Stimulated activated CD4-positive, alpha-beta T cell treated with anti-CD3 and anti-CD28 coated beads, Interleukin-12 subunit alpha, Interleukin-12 subunit beta, amount 100 ng/mL, for 24 hours (primary cell): ENCODE measurements at regions not wholly inside any gene's neighbourhood (a gene's known extent, or its start where the extent isn't known, plus 50 kb on each side); places are given as distances from the start of the nearest gene placed in this dataset.

Source experiments
- DNase-seq, 2 experiments: peaks; one replicate each; pipeline ENCODE4 v3.0.0-alpha.2; 2020; ENCODE audit warnings: low read depth in 2 of 2

DNA sequence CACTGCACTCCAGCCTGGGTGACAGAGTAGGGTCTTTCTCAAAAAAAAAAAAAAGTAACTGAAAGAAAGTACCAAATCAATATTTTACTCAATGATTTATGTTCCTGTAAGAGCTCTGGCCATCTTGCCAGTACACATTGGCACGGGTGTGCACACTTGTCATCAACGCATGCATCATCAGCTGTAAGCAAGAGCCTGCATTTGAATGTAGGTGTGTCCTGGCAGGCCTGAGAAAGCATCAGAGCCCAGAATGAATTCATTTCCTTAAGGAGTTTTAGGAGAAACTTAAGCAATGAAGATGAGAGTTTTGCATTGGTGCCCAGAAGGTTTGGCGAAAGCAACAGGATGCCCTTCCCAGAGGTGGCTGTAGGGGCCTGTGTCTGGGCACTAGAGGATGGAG, 88.5 kb upstream of the FZD10 start:
- DNase-seq, result no peak

DNA sequence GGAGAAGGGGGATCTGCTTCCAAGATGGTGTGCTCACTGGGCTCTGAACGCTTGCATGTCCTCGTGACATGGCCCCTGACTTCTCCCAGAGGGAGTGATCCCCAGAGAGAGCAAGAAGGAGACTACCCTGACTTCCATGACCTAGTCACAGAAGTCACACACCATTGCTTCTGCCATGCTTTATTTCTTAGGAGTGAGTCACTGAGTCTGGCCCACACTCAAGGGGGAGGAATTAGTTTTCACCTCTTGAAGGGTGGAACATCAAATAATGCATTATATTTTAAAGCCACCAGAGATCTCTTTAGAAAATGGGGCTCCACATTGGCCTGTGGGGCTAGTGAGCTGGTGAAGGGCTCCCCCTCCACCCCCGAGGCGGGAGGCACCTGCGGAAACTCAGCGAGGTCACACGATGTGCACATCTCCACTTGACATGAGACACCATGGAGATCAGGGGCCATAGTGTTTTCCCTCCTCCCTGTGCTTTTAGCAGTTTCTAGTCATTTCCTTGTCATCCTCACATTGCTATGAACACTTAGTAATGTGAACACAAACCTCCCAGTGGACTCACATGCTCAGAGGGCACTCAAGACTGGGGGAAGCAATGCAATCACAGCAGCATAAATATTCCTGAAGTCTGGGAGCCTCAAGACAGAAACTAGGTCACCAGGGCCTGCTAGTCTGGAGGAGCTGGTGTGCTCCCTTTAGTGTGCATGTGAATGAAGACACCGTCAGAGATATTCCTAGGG, 87.4 kb upstream of the FZD10 start:
- DNase-seq, result no peak

DNA sequence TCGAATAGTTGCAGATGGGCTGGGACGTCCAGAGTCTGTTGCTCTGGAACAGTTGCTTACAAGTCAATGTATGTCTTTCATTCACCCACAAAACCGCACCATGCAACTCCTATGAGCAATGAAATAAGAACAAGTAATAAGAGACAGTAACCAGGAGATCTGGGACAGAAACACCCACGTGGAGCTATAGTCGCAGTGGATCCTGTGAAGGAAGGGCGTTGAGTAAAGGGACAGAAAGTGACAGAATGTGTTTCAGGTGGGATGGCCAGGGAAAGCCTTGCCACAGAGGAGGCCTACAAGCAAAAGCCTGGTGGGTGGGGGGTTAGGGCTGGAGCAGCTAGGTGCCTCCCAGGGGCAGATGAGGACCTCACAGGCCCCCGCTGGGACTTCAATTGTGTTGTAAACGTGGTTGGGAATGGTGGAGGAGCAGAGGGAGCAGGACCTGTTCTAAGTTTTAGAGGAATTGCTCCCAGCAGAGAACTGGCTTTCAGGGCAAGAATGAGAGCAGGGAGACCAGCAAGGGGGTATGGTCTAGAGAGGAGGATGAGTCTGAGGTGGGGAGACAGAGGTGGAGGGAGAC, 86.7 kb upstream of the FZD10 start:
- no peak for DNase-seq

DNA sequence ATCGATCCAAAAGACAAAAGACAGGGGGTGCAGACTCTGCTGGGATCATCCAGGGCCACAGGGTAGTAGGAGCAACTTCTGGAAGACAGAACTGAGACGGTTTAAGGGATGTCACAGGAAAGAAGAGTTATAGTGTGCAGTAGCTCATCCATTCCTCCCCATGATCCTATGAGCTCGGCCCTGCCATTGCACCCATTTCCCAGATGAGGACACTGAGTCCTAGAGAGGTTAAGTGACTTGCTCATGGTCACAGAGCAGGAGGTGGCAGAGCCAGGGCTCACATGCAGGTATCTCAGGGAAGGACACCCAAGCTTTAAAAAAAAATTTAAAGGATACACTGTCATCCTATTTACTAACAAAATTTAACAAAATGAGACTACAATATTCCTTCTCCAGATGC, 86.1 kb upstream of the FZD10 start:
- no peak for DNase-seq

DNA sequence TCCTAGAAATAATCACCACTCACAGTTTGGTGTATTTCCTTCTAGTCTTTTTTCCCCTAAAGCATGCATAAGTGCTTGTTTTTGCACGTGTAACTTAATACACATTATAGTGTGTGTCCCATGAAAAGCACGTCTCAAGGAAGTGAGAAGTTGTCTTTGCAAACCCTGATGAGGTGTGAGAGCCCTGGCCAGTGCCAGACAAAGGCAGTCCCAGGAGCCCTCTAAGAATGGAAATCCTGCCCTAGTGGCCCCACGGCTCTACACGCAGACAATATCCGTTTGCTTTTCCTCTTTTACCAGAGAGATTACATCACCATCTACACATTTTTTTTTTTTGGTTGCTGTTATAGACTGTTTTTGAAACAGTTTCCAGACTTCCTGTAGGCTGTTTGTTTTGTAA, 85.5 kb upstream of the FZD10 start:
- no peak for DNase-seq

DNA sequence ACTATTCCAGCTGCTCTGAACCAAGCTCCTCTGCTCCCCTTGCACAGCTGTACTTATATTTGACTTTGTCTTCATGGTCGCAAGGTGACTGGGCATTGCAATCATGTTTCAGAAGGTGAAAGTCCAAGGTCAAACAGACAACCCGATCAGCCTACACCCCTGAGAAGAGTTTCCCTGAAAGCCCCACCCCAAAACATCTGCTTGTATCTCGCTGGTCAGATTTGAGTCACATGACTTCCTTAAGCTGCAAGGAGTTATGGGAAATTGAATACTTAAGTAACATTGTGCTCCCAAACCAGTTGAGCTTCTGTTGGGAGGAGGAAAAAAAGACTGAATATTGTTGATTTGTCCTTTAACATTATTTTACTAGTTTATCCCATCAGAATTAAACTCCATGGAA, 83.4 kb upstream of the FZD10 start:
- DNase-seq, result no peak

DNA sequence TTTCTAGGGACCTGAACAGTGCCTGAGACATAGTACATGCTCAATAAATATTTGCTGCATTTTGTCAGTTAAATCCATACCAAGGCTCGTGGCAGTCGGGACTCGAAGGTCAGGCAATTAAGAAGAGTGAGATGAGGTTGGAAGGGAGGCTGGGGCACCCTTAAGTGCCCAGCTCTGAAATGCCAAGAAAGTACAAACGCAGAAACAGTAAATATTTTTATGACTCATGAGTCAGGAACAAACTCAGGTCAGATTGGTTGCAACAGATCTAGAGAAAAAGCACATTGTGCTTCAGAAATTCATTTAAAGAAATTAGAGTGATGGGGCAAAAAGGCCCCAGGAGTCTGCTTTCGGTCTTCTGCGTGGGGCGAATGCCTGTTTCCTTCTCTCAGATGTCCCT, 83.0 kb upstream of the FZD10 start:
- DNase-seq, result no peak

DNA sequence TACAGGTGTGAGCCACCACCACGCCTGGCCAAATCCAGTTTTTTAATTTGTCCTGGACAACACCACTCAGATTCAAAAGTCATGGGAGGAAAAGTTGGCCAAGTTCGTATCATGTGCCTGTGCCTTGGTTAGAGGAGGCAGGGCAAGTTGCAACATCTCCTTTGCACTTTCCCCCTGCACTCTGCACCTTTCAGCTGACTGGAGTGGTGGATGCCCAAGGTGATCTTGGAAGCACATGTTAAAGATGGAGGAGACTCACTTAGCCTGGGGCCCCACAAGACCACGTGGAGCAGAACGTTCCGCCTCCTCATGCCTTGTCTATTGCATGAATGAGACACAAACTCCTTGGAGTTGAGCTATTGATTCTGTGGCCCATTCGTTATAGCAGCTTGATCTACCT, 82.1 kb upstream of the FZD10 start:
- DNase-seq, result no peak

DNA sequence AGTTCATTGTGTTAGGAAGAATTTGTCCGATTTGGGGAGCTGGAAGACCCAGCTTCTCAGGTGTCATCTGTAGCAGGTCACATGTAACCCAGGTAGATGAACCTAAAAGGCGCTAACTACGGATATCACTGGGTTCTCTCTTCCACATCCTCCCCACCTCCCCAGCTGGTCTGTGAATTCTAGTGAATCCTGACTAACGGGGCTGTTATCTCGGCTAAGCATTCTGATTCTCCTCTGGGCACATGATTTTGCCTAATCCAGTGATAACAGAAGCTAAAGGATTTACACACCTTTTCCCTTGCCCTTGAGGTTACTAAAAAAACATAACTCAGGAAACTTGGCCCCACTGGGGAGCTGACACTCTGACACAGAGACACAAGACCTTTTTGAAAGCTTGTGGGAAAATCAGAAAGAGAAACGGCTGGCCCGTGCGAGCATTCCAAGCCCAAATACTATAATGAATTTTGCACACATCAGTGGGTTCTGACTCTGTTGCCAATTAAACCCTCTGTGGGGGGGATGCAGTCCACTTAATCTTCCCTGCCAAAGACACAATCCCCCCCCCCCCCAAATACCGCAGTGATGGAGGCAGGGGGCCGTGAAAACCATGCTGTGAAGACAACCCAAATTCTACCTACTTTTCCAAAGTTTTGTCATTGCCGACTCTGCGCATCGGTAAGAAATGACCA, 81.0 kb upstream of the FZD10 start:
- no peak for DNase-seq

DNA sequence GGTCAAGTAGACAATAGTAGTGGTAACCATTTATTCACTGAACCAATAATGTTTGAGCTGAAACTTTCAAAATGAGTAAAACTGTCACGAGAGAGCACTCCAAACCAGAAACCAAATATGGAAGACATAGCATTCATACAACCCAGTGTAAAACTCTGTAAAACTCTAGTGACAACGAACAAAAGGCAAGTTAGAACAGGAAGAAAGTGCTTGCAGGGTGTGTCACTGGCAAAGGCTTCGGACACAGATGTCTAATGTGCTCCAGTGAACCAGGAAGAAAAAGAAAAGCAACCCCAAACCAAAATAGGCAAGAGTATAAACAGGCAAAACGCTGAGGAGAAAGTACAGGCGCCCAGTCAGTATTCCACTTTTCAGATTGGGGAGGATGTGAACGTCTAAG, 79.3 kb upstream of the FZD10 start:
- no peak for DNase-seq

DNA sequence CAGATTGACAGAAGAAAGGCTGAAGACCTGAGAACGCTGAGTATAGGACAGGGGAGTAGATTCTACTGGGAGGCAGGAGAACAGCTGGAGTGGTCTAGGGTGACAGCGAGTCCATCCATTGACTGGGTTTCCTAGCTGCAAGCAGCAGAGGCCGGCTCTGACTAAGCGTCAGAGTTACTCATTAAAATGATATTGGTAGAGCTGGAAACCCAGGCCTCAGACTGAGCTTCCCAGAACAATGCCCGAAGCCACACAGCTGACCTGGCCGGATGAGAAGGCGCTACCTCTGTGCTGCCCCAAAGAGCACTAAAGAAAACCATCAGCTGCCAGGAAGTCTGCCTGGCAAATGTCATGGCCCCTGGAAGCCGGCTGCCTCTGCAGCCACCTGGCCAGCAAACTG, 78.5 kb upstream of the FZD10 start:
- DNase-seq, result no peak

DNA sequence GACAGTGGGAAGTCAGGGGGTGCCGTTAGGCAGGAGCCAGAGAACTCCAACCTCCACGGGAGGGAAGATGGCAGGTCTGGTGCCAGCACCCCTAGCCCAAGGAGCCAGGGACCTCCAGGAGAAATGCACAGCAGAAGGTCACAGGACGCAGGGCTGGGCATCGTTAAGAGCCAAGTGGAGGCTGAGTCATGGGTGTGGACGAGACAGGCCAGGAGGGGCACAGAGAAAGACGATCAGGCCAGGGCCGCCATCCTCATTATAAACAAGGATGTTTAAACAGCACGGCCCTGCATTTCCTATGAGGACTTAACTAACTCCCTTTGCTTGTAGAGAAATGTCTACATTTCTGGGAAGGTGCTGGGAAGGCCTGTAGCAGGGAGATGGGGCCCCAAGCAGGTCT, 77.9 kb upstream of the FZD10 start:
- no peak for DNase-seq

DNA sequence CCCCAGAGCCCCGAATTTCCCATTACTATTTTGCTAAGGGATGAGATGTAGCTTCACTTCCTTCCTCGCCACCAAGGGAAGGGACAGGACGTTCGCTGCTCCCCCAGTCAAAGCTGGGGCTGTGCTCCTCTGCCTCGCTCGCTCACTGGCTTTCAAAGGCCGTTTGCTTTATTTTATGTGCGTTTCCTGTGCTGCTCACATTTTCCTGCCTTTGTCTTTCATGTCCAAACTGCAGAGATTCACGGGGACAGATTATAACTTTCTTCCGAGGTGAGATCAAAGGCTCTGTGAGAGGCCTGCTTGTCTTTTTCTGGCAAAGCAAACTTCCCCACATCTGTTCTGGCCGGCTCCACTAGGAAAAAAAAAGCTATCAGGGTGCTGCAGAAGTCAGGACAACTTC, 76.0 kb upstream of the FZD10 start:
- no peak for DNase-seq

DNA sequence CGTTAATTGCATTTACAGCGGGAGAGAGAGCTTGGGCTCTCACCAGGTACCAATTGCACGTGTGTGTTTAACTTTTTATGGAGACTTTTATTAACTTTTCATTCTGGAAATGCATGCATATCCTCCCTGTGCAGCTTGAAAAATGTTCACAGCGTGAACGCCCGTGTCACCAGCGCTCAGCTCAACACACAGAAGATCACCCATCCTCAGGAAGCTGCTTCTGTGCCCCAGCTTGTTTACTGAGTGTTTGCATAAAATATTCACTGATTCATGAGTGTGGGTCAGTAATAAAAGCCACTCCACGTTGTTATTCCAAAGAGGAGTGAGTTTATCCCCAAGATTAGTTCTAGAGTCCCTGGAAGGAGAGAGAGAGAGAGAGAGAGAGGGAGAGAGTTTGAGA, 75.5 kb upstream of the FZD10 start:
- DNase-seq, result no peak

DNA sequence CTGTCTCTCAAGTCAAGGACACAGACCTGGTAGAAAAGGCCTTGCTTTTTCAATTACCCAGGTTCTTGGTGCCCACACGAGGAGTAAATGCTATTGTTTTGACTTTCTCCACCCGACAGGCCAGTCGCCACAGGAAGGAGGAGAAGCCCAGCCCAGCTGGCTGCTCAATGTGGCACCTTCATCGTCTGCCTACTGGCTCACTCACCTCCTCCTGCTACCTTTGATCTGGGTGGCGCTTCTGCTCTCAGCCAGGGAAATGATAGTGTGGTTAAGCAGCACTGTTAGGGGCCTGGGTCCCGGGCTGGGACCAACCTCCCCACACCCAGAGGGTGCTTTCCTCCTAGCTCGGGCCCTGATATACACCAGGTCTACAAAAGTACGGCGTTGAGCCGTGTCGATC, 75.0 kb upstream of the FZD10 start:
- DNase-seq, result no peak

DNA sequence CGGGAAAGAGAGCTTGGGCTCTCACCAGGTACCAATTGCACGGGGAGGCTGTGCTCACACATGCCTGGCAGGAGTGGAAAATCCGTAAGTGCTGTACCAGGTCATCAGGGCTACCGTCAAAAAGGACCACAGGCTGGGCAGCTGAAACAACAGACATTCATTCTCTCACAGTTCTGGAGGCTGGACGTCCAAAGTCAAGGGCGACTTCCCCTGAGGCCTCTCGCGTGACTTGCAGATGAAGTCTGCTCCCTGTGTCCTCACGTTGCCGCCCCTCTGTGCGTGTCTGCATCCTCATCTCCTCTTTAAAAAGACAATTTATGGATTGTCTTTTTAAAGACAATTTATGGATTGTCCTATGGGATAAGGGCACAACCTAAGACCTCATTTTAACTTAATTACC, 73.8 kb upstream of the FZD10 start:
- DNase-seq, result no peak

DNA sequence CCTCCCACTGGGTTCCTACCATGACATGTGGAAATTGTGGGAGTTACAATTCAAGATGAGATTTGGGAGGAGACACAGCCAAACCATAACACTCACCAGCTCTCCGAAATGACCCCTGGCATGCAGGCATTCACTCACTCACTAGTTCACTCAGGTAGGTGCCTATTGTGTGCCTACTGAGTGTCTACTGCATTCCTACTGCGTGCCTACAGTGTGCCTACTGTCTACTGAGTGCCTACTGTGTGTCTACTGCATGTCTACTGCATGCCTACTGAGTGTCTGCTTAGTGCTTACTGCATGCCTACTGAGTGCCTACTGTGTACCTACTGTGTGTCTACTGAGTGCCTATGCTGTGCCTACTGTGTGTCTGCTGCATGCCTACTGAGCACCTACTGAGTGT, 71.7 kb upstream of the FZD10 start:
- DNase-seq, result no peak

DNA sequence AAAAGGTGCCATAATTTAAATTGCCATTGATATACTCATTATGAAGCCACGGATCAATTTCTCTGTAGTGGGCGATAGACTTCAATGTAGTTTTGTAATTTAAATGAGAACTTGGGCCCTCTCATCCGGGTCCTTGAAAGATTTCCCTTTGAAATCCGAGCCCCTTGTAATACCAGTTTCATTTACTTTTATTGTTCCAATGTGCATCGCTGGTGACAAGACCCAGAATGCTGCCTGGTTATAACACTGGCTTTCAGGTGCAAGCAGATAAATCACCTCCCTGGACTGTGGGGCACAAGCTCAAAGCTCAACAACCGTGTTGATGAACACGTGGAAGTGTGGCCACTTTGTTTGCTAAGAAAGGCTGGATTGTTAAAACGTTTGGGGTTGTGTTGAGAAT, 68.9 kb upstream of the FZD10 start:
- no peak for DNase-seq

DNA sequence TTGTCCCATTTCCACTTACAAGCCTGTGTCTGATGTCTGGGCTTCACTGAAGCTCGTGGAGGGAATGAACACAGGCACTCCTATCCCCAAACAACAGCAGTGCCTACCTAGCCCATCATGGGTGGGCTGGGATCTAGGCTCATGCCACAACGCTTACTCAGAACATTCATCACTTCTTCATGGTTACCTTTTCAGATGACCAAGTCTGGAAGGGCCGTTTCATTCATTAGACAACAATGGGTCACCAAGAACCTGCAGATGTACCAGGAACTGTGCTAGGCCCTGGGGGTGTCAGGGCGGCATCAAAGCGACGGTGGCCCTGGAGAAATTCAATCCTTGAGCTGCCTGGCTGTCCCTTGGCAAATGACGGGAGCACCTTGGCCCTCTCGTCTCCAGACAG, 64.9 kb upstream of the FZD10 start:
- no peak for DNase-seq

DNA sequence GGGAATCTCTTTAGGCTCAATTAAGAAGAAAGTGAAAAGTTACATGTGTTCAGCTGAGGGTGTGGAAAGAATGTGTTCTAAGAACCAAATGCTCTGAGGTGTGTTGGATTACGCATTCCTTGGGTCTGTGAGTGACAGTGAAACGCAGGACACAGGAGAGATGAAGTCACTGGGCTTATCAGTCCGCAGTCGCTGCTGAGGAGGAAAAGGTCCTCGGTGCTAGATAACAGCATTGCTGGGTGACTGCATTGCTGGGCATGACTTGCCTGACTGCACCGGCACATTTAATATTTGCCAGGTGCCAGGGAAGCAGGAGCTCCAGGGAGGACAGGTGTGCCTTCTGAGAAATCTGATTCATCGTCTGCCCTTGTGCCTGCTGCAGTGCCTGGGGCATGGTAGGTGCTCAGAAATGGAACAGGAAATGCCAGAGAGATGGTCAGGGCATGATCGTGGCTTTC, 64.4 kb upstream of the FZD10 start:
- DNase-seq, result no peak

DNA sequence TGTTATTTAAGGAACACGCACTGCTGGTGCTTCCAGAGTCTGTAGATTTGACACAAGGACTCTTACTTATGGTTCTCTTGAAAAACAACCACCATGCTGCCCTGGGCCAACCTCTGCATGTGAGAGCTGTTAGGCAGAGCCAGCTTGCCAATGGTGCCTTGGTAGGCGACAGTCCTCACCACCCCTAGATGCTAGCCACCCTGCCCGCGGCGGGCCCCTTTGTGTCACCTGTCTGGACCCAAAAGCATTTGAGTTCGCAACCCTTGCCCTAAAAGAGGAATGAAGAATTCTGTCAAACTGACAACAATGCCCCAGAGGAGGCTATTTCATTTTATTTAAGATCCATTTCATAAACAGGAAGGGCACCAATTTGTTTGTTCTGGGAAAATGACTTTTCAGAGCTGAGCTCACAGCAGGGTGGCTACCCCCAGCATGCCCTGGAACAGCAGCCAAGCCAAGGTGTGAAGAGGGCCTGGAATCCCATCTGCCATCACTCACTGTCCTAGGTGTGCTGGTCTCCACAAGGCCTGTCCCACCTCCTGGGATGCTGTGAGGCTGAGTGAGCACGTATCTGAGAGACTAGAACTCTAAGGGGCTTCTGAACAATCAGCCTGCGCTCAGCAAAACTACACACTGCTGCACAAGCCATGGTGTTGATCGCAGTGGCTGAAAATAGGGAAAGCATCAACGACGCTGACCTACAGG, 63.8 kb upstream of the FZD10 start:
- DNase-seq, result no peak

DNA sequence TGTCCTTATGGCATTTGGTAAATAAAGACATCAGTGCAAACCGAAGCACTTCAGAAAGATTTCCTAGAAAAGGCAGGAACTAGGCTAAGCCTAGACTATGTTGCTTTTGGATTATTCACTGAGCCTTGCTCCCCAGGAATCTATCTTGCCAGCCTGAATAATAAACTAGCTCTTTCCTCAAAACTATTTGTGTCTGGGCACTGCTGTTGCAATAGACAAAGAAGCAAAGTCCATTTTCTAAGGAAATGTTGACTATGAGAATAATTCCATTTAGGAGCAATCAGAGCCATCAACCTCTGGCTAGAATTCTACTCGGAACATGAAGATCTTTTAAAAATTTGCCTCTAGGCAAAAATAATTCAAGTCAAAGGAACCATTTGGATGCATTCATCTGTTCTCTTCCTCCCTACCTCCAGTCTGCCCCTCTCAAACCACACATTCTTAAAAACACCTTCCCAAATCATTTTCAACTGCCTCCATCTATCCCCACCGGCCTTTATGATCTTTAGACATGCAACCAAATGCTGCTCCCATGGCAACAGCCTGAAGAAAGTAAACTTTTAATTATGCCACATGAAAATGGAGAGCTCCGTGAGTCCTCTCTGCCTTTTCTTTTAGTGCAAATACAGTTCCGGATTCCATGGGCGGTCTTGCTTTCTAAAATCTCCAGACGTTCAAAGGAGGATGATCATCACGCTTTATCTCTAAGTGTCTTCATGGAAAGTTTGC, 61.5 kb upstream of the FZD10 start:
- no peak for DNase-seq
